HEK293T (cell line): ENCODE measurements at regions not wholly inside any gene's neighbourhood (a gene's known extent, or its start where the extent isn't known, plus 50 kb on each side); places are given as distances from the start of the nearest gene placed in this dataset.

Experiments
- CTCF ChIA-PET: fragments of 350-600 bp; formaldehyde crosslinking; extraction: SDS; loops from one replicate; lab custom pipeline; 2021; ENCODE audit warnings: antibody characterized with exemption, inconsistent platforms; lab: Yijun Ruan, JAX
- POLR2A ChIA-PET: fragments of 350-600 bp; formaldehyde crosslinking; extraction: SDS; loops from one replicate; lab custom pipeline; 2020; ENCODE audit warnings: antibody characterized with exemption, inconsistent platforms; lab: Yijun Ruan, JAX
- DNase-seq: peaks from one replicate; pipeline ENCODE4 v3.0.0; 2012; ENCODE audit warnings: mixed read lengths; ENCODE audit errors: extremely low spot score
- ARNT ChIP-seq: fragments of 450-650 bp; IDR thresholded peaks from 2 replicates; pipeline ENCODE4 v1.6.1; 2017; ENCODE audit warnings: mild to moderate bottlenecking
- BHLHE40 ChIP-seq: fragments of 450-650 bp; IDR thresholded peaks from 2 replicates; pipeline ENCODE4 v1.6.1; 2016; ENCODE audit warnings: mild to moderate bottlenecking, moderate library complexity, borderline replicate concordance
- CTBP1 ChIP-seq: fragments of 450-650 bp; IDR thresholded peaks from 2 replicates; pipeline ENCODE4 v1.6.1; 2016; ENCODE audit warnings: borderline replicate concordance
- ELF4 ChIP-seq: fragments of 450-650 bp; IDR thresholded peaks from 2 replicates; pipeline ENCODE4 v1.6.1; 2017; ENCODE audit warnings: antibody characterized with exemption
- FOXA1 ChIP-seq: fragments of 450-650 bp; IDR thresholded peaks from 2 replicates; pipeline ENCODE4 v1.6.1; 2016; ENCODE audit warnings: mild to moderate bottlenecking
- FOXK2 ChIP-seq: fragments of 450-650 bp; IDR thresholded peaks from 2 replicates; pipeline ENCODE4 v1.6.1; 2016; ENCODE audit warnings: mild to moderate bottlenecking
- FOXM1 ChIP-seq: fragments of 450-650 bp; IDR thresholded peaks from 2 replicates; pipeline ENCODE4 v1.6.1; 2017; ENCODE audit warnings: mild to moderate bottlenecking, borderline replicate concordance
- HDGF ChIP-seq: fragments of 450-650 bp; IDR thresholded peaks from 2 replicates; pipeline ENCODE4 v1.6.1; 2017; ENCODE audit warnings: antibody characterized with exemption, borderline replicate concordance
- L3MBTL2 ChIP-seq: fragments of 450-650 bp; conservative IDR thresholded peaks from 2 replicates; pipeline ENCODE4 v1.6.1; 2016; ENCODE audit warnings: mild to moderate bottlenecking
- LEF1 ChIP-seq: fragments of 450-650 bp; IDR thresholded peaks from 2 replicates; pipeline ENCODE4 v1.6.1; 2017; ENCODE audit warnings: mild to moderate bottlenecking, borderline replicate concordance
- NFRKB ChIP-seq: fragments of 450-650 bp; IDR thresholded peaks from 2 replicates; pipeline ENCODE4 v1.6.1; 2016; ENCODE audit warnings: mild to moderate bottlenecking, moderate library complexity
- SP1 ChIP-seq: fragments of 450-650 bp; IDR thresholded peaks from 2 replicates; pipeline ENCODE4 v1.6.1; 2017
- SUZ12 ChIP-seq: fragments of 450-650 bp; IDR thresholded peaks from 2 replicates; pipeline ENCODE4 v1.6.1; 2016; ENCODE audit warnings: mild to moderate bottlenecking
- TARDBP ChIP-seq: fragments of 450-650 bp; IDR thresholded peaks from 2 replicates; pipeline ENCODE4 v1.6.1; 2016
- ZNF384 ChIP-seq: fragments of 450-650 bp; IDR thresholded peaks from 2 replicates; pipeline ENCODE4 v1.6.1; 2016
- TF ChIP-seq, protein P1 (sequence below): fragments of 450-650 bp; IDR thresholded peaks from 2 replicates; pipeline ENCODE4 v1.6.1; 2016

- no peak for DNase-seq
- TF ChIP-seq, protein P1, sequence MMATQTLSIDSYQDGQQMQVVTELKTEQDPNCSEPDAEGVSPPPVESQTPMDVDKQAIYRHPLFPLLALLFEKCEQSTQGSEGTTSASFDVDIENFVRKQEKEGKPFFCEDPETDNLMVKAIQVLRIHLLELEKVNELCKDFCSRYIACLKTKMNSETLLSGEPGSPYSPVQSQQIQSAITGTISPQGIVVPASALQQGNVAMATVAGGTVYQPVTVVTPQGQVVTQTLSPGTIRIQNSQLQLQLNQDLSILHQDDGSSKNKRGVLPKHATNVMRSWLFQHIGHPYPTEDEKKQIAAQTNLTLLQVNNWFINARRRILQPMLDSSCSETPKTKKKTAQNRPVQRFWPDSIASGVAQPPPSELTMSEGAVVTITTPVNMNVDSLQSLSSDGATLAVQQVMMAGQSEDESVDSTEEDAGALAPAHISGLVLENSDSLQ = no peak
- no peak for TF ChIP-seq SP1
- no peak for TF ChIP-seq LEF1
- no peak for TF ChIP-seq HDGF
- TF ChIP-seq ARNT = no peak
- no peak for TF ChIP-seq FOXK2
- no peak for TF ChIP-seq BHLHE40
- TF ChIP-seq FOXM1 = no peak
- TF ChIP-seq L3MBTL2 = no peak
- TF ChIP-seq ELF4 = no peak
- TF ChIP-seq CTBP1 = no peak
- TF ChIP-seq SUZ12 = no peak
- no peak for TF ChIP-seq TARDBP
- TF ChIP-seq NFRKB = no peak
- TF ChIP-seq ZNF384 = no peak
- no peak for TF ChIP-seq FOXA1
- CTCF ChIA-PET = no interaction called here
- POLR2A ChIA-PET = no interaction called here
Observed at GRCh38 chr21:16044676-16045075, 314.9 kb downstream of the USP25 start.

GRCh38 chr21:16046656-16047330 lies 317.0 kb downstream of the USP25 start:
- POLR2A ChIA-PET = no interaction called here
- CTCF ChIA-PET = interaction anchor here (0.6 kb wide), 1 partner anchor 10 kb away, joined by 3 read pairs; no protein-coding TSS in a partner anchor
- TF ChIP-seq ZNF384 = no peak
- TF ChIP-seq HDGF = no peak
- no peak for TF ChIP-seq SUZ12
- TF ChIP-seq CTBP1 = no peak
- TF ChIP-seq ELF4 = no peak
- no peak for TF ChIP-seq SP1
- no peak for TF ChIP-seq ARNT
- TF ChIP-seq, protein P1 = no peak
- no peak for TF ChIP-seq TARDBP
- TF ChIP-seq BHLHE40 = no peak
- no peak for TF ChIP-seq FOXA1
- no peak for DNase-seq

DNA sequence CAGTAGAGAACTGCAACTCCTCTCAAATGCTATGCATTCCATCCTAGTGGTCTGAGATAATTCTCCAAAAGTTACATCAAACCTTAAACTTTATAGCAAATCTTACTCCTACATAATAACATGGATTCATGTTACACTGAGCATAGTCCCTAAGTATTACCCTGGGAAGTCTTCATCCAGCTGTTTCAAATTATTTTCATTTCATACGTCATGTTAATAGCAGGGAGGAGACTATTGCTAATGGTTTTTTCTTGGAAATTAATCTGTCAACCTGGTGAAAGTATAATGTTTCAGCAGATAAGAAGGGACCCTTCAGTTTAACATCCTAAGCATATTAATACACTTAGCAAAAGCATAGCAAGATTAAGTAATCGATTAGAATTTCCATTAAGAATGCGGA lies 318.1 kb downstream of the USP25 start:
- ChIA-PET POLR2A (no interaction called here), CTCF (no interaction called here)
- no peak for DNase-seq
- TF ChIP-seq CTBP1 (peak; percentile 9; the same call in 1 of the 2 replicates), FOXM1 (no peak)
- TF ChIP-seq, protein P1 = 0 out of 2 replicates have a peak, but pooled peaks have one; percentile 4

- TF ChIP-seq SP1 (no peak), BHLHE40 (no peak), CTBP1 (no peak), ARNT (no peak), HDGF (no peak)
- no peak for DNase-seq
- ChIA-PET CTCF (no interaction called here), POLR2A (no interaction called here)
Observed at GRCh38 chr21:16055014-16055413, 325.2 kb downstream of the USP25 start.

DNA sequence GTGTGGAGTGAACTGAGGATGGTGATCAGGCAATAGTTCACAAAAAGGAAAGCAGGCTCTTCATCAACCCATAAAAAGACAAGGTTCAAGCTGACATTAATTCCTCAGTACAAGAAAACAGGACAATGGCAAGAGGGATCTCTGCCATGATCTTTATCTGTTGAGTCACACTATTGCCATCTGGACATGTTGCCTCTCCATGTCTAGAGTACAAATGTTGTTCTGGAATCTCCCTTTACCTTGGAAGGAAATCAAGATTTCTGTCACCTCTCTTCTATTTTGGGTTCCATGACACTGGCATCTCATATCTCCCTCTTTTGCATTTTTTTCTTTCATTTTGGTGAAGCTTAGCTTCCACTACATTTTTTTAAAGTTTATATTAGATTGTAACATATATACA lies 329.1 kb downstream of the USP25 start:
- POLR2A ChIA-PET = no interaction called here
- DNase-seq = no peak
- TF ChIP-seq, protein P1 = no peak
- TF ChIP-seq FOXA1 (no peak), FOXK2 (no peak), ZNF384 (no peak), HDGF (no peak), ARNT (no peak)
- CTCF ChIA-PET = no interaction called here

DNA sequence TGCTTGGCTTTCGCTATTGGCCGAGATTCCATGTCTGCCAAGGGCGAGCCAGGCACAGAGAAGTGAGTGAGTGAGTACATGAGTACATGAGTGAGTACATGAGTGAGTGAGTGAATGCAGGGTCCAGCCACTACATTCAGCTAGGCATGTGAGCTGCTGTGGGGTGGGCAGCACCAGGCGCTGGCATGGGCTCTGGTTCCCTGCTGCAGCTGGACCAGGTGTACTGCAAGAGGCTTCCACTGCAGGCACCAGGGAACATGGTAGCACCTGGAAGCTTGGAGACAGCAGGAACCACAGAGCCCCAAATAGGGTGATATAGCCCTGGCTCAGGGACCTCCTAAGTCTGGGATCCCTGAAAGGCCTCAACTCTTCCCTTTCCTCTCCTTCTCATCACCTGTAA lies 330.2 kb downstream of the USP25 start:
- DNase-seq = no peak
- ChIA-PET POLR2A (no interaction called here), CTCF (no interaction called here)
- TF ChIP-seq L3MBTL2 (no peak), TARDBP (no peak), FOXA1 (no peak), ZNF384 (no peak), NFRKB (no peak), HDGF (no peak), SUZ12 (no peak), ARNT (no peak), FOXM1 (no peak), ELF4 (no peak), CTBP1 (no peak), SP1 (no peak), LEF1 (no peak)
- TF ChIP-seq, protein P1 = no peak
